ENCODE measurements at regions not wholly inside any gene's neighbourhood (a gene's known extent, or its start where the extent isn't known, plus 50 kb on each side); places are given as distances from the start of the nearest gene placed in this dataset.

DNA sequence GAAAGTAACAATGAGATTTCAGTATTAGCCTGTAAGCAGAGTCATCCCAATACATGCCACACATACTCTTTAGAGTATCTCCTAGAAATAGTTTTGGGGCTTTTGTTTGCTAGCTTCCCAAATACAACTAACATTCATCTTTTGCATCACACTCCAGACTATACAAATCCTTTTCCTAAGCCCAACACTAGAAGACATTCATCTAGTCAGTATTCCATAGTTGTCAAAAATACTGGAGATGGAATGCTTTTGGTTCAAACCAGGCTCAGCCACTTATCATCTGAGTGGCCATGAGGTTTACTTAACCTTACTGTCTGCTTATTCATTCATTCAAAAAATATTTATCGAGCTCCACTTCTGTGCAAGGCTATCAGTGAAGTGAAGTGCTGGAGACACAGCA is 205.1 kb upstream of the SGCD start:
- TF ChIP-seq, protein P1, sequence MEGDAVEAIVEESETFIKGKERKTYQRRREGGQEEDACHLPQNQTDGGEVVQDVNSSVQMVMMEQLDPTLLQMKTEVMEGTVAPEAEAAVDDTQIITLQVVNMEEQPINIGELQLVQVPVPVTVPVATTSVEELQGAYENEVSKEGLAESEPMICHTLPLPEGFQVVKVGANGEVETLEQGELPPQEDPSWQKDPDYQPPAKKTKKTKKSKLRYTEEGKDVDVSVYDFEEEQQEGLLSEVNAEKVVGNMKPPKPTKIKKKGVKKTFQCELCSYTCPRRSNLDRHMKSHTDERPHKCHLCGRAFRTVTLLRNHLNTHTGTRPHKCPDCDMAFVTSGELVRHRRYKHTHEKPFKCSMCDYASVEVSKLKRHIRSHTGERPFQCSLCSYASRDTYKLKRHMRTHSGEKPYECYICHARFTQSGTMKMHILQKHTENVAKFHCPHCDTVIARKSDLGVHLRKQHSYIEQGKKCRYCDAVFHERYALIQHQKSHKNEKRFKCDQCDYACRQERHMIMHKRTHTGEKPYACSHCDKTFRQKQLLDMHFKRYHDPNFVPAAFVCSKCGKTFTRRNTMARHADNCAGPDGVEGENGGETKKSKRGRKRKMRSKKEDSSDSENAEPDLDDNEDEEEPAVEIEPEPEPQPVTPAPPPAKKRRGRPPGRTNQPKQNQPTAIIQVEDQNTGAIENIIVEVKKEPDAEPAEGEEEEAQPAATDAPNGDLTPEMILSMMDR (IDR thresholded peaks at IDR 0.05; ENCODE audit: borderline replicate concordance, extremely low read depth, low read length, poor library complexity, severe bottlenecking), result no peak
- TF ChIP-seq EZH2 (IDR thresholded peaks at IDR 0.05; ENCODE audit: borderline replicate concordance, low read depth, low read length, severe bottlenecking), result no peak

Data from DND-41 (cell line).